ENCODE measurements at regions not wholly inside any gene's neighbourhood (a gene's known extent, or its start where the extent isn't known, plus 50 kb on each side); places are given as distances from the start of the nearest gene placed in this dataset.

- no peak for TF ChIP-seq GATA2 (IDR thresholded peaks at IDR 0.05; ENCODE audit: low read depth, low read length)
- TF ChIP-seq GATA3 (IDR thresholded peaks at IDR 0.05; ENCODE audit: low read depth, low read length), result no peak
Observed at GRCh38 chr2:107267086-107267485, 381.1 kb upstream of the ST6GAL2 start.

Data from SH-SY5Y (cell line).